Cardiac fibroblast (primary cell): ENCODE measurements at regions not wholly inside any gene's neighbourhood (a gene's known extent, or its start where the extent isn't known, plus 50 kb on each side); places are given as distances from the start of the nearest gene placed in this dataset.

Experiments
- DNase-seq, 2 donors: peaks; one replicate each; pipeline versions ENCODE4 v3.0.0 to v3.0.0-alpha.2; 2010; ENCODE audit warnings: low read depth in 2 of 2
- H3K4me3 ChIP-seq, 2 donors: replicated peaks in 1 of 2; 1 replicate in 1 of 2; 2 replicates in 1 of 2; pipeline ENCODE4 v1.5.1; 2011; ENCODE audit warnings: low read depth in 2 of 2, low read length in 2 of 2, mild to moderate bottlenecking in 2 of 2, moderate library complexity in 1 of 2
- CTCF ChIP-seq: IDR thresholded peaks from one replicate; pipeline ENCODE4 v1.5.1; 2011; ENCODE audit warnings: low read depth, mild to moderate bottlenecking, low read length, inconsistent platforms

- DNase-seq: no peak
- H3K4me3 ChIP-seq: no peak overlapping the region
- TF ChIP-seq CTCF: no peak
These were observed 1429.6 kb downstream of the TBC1D22A start for GRCh38 chr22:48192071-48192470.

DNA sequence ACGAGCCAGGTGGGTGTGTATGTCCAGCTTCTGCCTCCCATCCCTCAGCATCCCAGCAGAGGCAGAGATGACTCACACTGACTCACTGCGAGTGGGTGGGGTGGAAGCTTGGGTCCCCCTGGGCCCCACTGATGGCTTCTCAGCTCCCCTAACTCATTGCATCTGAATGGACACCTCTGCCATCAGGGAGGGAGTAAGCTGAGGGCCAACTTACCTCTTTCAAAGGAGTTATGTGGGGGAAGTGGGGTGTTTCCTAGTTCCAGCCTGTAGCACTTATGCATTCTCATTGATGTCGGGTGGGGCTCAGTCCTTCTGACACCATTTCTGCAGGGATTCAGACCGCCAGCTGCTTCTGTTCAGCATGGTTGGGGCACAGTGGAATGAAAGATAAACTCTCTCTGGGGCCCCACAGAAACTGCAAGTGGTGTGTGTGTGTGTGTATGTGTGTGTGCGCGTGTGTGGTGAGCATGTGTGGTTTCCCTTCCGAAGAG, 1425.8 kb downstream of the TBC1D22A start:
- no peak overlapping the region for H3K4me3 ChIP-seq
- no peak for DNase-seq
- no peak for TF ChIP-seq CTCF

- DNase-seq: no peak
- no peak for TF ChIP-seq CTCF
- no peak overlapping the region for H3K4me3 ChIP-seq
These were observed 1424.9 kb downstream of the TBC1D22A start for GRCh38 chr22:48187356-48187755.

DNA sequence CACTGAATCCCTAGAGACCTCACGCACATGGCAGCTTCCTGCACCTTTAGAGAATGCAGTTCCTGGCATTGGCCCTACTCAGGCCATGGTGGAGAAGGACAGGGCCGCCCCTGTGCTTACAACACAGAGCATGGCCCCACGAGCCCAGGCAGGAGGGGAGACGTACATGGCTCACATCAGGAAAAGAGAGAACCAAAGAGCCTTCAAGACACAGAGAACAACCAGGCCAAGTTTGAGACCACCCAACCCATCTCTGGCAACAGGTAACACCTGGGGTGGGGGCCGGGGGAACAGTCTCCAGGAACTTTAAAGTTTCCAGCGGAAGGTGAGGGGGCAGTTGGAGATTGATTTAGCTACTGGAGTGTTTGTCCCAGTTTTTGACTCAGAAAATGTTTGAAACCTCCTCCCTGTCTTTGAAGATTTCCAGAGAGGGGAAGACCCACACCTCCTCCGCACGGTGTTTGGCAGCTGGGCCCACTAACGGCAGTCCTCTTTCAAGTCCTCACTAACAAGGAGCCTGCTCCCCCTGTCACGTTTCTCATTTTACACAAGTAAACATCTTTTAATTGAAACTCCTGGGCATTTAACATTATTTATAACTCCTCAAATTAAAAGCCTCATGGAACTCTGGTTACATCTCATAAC, 1423.8 kb downstream of the TBC1D22A start:
- no peak for DNase-seq
- H3K4me3 ChIP-seq: no peak overlapping the region
- no peak for TF ChIP-seq CTCF

DNA sequence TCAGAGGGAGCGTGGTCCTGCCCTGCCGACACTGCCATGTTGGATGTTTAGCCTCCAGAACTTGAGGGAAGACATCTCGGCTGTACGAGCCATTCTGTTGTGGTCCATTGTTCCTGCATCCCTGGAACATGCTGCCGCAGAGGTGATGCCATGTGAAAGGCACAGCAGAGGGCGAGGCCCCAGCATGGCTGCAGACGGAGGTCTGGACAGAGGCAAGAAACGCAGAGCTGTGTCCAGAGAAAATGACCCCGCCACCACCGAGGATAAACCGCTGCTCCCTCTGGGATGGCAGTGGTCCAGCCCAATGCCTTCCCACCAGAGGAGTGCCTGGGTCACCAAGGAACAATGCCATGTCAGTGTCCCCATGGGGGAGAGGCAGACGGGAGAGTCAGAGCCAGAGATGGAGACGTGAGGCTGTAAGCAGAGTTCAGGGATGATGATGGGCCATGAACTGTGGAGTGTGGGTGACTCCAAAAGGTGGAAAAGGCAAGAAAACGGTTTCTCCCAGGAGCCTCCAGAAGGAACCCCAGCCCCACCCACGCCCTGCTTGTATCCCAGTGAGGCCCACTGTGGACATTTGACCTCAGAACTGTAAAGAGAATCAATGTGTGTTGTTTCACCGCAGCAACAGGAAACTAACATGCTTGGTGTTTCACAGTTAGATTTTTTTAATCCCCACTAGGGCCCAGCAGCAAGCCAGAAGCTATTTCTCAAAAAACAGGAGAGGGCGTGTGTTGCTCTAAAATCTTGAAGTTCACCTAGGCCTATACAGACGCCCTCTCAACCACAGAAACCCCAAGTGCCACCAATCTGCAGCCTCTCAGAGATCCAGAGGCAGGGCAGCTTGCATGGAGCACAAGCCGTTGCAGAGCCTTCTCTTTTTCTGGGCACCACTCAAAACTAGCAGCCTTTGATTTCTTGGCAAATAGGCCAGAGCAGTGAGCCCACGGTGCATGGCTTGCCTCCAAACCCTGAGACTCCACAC, 1422.9 kb downstream of the TBC1D22A start:
- DNase-seq: no peak
- no peak overlapping the region for H3K4me3 ChIP-seq
- TF ChIP-seq CTCF: no peak

DNA sequence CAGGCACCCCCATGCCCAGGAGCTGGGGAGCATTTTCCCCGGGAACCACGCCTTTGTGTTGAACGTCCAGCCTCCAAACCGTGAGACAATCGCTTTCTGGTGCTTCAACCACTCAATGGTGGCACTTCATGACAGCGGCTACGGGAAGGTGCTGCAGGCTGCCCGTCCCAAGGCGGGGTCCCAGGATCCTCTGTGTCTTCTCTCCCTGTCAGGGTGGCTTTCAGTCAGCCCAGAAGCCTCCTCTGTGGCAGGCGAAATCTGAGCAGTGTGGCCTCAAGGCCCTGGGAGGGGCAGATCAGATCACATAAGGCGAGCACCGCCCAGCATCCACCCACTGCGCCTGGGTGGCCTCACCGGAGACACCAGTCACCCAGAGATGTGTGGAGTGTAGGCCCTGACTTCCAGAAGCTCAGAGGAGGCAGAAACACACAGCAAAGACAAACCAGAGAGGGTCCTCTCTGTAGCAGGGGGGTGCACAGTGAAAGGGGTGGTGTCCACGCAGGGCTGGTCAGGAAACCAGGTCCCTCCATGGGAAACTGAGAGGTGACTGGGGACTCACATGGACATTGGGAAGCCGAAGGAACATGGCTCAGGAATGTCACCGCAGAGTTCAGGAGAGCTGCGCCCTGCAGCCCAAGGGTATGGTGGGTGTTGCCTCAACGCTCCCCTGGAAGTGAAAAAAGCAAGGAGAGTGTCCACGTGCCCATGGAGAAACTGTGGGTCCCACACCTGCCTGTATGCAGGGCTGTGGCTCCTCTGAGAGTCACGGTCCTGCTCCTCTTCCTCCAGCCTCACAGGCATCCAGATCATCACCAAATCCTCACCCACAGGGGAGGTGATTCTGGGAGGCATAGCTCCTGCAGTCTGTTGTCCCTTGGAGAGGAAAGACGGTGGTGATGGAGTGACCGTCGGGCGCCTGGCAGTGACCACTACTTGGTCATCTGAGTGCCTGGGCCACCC, 1420.7 kb downstream of the TBC1D22A start:
- no peak overlapping the region for H3K4me3 ChIP-seq
- DNase-seq: no peak
- TF ChIP-seq CTCF: no peak
